ENCODE measurements at regions not wholly inside any gene's neighbourhood (a gene's known extent, or its start where the extent isn't known, plus 50 kb on each side); places are given as distances from the start of the nearest gene placed in this dataset.

DNA sequence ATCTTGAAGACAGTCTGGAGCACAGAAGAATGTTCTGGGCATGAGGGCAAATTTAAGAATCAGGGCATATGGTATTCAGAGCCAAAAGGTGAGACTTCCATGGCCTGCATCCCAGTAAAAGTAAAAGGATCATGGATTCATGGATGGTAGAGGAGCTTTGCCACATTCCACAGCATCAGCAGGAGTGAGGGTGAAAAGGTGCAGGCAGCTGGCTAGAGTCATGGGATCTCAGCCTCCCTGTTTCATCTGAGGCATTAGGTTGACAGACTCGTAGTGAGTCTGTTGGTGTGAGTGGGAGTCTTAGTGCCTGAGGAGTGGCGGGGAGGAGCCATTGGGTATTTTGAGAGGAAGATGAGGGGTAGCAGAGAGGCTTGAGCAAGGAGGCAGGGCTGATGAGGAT lies 301.6 kb downstream of the CYP26B1 start:
- ATAC-seq = no peak
- Histone ChIP-seq H3K27ac (ENCODE audit: extremely low read length, insufficient read depth, low read length) (no peak overlapping the region), H2AFZ (ENCODE audit: low read length) (no peak overlapping the region), H3K36me3 (replicated peaks in 1 of 2; ENCODE audit: control insufficient read depth in 1 of 2, insufficient read depth in 2 of 2, low read length in 2 of 2) (no peaks in the 10 kb centered on the region), H3K4me3 (replicated peaks in 1 of 3; ENCODE audit: insufficient read depth in 1 of 3, low read depth in 2 of 3, low read length in 3 of 3) (no peak overlapping the region), H4K20me1 (ENCODE audit: insufficient read depth, low read length) (no peaks in the 10 kb centered on the region), H3K9ac (ENCODE audit: insufficient read depth, low read depth, low read length) (no peak overlapping the region), H3K9me3 (ENCODE audit: low read length) (no peaks in the 10 kb centered on the region), H3K4me1 (ENCODE audit: insufficient read depth, low read length) (no peaks in the 10 kb centered on the region), H3K27me3 (ENCODE audit: control insufficient read depth in 1 of 2, insufficient read depth in 2 of 2, low read length in 2 of 2) (peaks cover 2 to 33% of the 10 kb centered on the region in 2 experiments; a peak in 3 of 5 replicates), H3K4me2 (ENCODE audit: low read depth, low read length) (no peak overlapping the region), H3K79me2 (ENCODE audit: insufficient read depth, low read length) (no peaks in the 10 kb centered on the region)
- CTCF ChIA-PET (ENCODE audit: low intra/inter-chr PET ratio, low total read pairs) = no interaction called here
- WGBS (ENCODE audit: low lambda C conversion rate) = 2% methylated on average over 2 of the region's 2 CpGs
- no TSS peak for BruUV-seq (replicated peaks)
- TF ChIP-seq DNMT3B (CRISPR knock-in tag; conservative IDR thresholded peaks at IDR 0.05) (no peak), HNRNPLL (IDR thresholded peaks at IDR 0.05; ENCODE audit: low read depth, low read length, poor library complexity, severe bottlenecking) (no peak), ZNF776 (CRISPR knock-in tag; IDR thresholded peaks at IDR 0.05) (no peak), JUNB (CRISPR knock-in tag; IDR thresholded peaks at IDR 0.05; ENCODE audit: borderline replicate concordance) (no peak), ZFP37 (CRISPR knock-in tag; IDR thresholded peaks at IDR 0.05; ENCODE audit: borderline replicate concordance) (no peak), ZNF850 (CRISPR knock-in tag; conservative IDR thresholded peaks at IDR 0.05) (no peak), SPEN (CRISPR knock-in tag; IDR thresholded peaks at IDR 0.05; ENCODE audit: low read depth) (no peak), NR2C2 (CRISPR knock-in tag; IDR thresholded peaks at IDR 0.05; ENCODE audit: borderline replicate concordance) (no peak), ZFY (CRISPR knock-in tag; IDR thresholded peaks at IDR 0.05) (no peak), SYNCRIP (IDR thresholded peaks at IDR 0.05; ENCODE audit: insufficient read depth, low read depth, low read length) (no peak), NFKB2 (CRISPR knock-in tag; IDR thresholded peaks at IDR 0.05; ENCODE audit: borderline replicate concordance) (no peak), SAP130 (CRISPR knock-in tag; IDR thresholded peaks at IDR 0.05; ENCODE audit: low read depth) (no peak), SMAD1 (CRISPR knock-in tag; IDR thresholded peaks at IDR 0.05; ENCODE audit: borderline replicate concordance, low read depth) (no peak), DPF2 (CRISPR knock-in tag; IDR thresholded peaks at IDR 0.05; ENCODE audit: borderline replicate concordance, low read depth) (no peak), SIX4 (CRISPR knock-in tag; IDR thresholded peaks at IDR 0.05) (no peak), ZKSCAN8 (CRISPR knock-in tag; IDR thresholded peaks at IDR 0.05; ENCODE audit: borderline replicate concordance) (no peak), HES4 (CRISPR knock-in tag; IDR thresholded peaks at IDR 0.05; ENCODE audit: borderline replicate concordance) (no peak)
- TF ChIP-seq, protein P1, sequence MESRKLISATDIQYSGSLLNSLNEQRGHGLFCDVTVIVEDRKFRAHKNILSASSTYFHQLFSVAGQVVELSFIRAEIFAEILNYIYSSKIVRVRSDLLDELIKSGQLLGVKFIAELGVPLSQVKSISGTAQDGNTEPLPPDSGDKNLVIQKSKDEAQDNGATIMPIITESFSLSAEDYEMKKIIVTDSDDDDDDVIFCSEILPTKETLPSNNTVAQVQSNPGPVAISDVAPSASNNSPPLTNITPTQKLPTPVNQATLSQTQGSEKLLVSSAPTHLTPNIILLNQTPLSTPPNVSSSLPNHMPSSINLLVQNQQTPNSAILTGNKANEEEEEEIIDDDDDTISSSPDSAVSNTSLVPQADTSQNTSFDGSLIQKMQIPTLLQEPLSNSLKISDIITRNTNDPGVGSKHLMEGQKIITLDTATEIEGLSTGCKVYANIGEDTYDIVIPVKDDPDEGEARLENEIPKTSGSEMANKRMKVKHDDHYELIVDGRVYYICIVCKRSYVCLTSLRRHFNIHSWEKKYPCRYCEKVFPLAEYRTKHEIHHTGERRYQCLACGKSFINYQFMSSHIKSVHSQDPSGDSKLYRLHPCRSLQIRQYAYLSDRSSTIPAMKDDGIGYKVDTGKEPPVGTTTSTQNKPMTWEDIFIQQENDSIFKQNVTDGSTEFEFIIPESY (CRISPR knock-in tag; IDR thresholded peaks at IDR 0.05) = no peak
- TF ChIP-seq, protein P2, sequence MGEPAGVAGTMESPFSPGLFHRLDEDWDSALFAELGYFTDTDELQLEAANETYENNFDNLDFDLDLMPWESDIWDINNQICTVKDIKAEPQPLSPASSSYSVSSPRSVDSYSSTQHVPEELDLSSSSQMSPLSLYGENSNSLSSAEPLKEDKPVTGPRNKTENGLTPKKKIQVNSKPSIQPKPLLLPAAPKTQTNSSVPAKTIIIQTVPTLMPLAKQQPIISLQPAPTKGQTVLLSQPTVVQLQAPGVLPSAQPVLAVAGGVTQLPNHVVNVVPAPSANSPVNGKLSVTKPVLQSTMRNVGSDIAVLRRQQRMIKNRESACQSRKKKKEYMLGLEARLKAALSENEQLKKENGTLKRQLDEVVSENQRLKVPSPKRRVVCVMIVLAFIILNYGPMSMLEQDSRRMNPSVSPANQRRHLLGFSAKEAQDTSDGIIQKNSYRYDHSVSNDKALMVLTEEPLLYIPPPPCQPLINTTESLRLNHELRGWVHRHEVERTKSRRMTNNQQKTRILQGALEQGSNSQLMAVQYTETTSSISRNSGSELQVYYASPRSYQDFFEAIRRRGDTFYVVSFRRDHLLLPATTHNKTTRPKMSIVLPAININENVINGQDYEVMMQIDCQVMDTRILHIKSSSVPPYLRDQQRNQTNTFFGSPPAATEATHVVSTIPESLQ (CRISPR knock-in tag; conservative IDR thresholded peaks at IDR 0.05) = no peak
- TF ChIP-seq, protein P3, sequence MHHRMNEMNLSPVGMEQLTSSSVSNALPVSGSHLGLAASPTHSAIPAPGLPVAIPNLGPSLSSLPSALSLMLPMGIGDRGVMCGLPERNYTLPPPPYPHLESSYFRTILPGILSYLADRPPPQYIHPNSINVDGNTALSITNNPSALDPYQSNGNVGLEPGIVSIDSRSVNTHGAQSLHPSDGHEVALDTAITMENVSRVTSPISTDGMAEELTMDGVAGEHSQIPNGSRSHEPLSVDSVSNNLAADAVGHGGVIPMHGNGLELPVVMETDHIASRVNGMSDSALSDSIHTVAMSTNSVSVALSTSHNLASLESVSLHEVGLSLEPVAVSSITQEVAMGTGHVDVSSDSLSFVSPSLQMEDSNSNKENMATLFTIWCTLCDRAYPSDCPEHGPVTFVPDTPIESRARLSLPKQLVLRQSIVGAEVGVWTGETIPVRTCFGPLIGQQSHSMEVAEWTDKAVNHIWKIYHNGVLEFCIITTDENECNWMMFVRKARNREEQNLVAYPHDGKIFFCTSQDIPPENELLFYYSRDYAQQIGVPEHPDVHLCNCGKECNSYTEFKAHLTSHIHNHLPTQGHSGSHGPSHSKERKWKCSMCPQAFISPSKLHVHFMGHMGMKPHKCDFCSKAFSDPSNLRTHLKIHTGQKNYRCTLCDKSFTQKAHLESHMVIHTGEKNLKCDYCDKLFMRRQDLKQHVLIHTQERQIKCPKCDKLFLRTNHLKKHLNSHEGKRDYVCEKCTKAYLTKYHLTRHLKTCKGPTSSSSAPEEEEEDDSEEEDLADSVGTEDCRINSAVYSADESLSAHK (CRISPR knock-in tag; IDR thresholded peaks at IDR 0.05; ENCODE audit: borderline replicate concordance) = no peak
- no peak for FAIRE-seq
- DNase-seq (ENCODE audit: low spot score) = no peak
- in situ Hi-C loops (cut with HindIII; ENCODE audit: extremely low pct_ligation_motif_present, low pct_unique_long_range_greater_than_20kb) (no loop called here), intact Hi-C loops (cut with micrococcal nuclease; ENCODE audit: unreplicated experiment) (no loop called here)
- POLR2A ChIA-PET = no interaction called here

Measured in HepG2 (cell line).